CD14-positive monocyte (primary cell): ENCODE measurements at regions not wholly inside any gene's neighbourhood (a gene's known extent, or its start where the extent isn't known, plus 50 kb on each side); places are given as distances from the start of the nearest gene placed in this dataset.

Experiments
- DNase-seq, 3 donors: peaks; one replicate each; pipeline ENCODE4 v3.0.0-alpha.2; 2011 to 2022
- H2AFZ ChIP-seq: 2 replicates; pipeline ENCODE4 v1.6.0; 2012; ENCODE audit warnings: mild to moderate bottlenecking, low read depth, low read length, inconsistent platforms; ENCODE audit not compliant: insufficient read depth, poor library complexity, severe bottlenecking
- H3K27ac ChIP-seq, 2 donors: 1 replicate in 1 of 2; 2 replicates in 1 of 2; pipeline ENCODE4 v1.5.1; 2012 to 2013; ENCODE audit warnings: low read length in 2 of 2, control low read depth in 1 of 2, inconsistent platforms in 1 of 2, low read depth in 1 of 2, mild to moderate bottlenecking in 1 of 2
- H3K27me3 ChIP-seq, 2 donors: one replicate each; pipeline versions ENCODE4 v1.6.0 to v1.6.1; 2011 to 2013; ENCODE audit warnings: low read length in 2 of 2; ENCODE audit not compliant: control insufficient read depth in 2 of 2, insufficient read depth in 2 of 2
- H3K36me3 ChIP-seq, 2 donors: replicated peaks in 1 of 2; 1 replicate in 1 of 2; 2 replicates in 1 of 2; pipeline versions ENCODE4 v1.5.1 to v1.6.1; 2012 to 2013; ENCODE audit warnings: low read length in 2 of 2, control low read depth in 1 of 2, inconsistent platforms in 1 of 2, mild to moderate bottlenecking in 1 of 2; ENCODE audit not compliant: insufficient read depth in 2 of 2, control insufficient read depth in 1 of 2
- H3K4me1 ChIP-seq, 2 donors: 1 replicate in 1 of 2; 2 replicates in 1 of 2; pipeline versions ENCODE4 v1.5.1 to v1.6.1; 2012 to 2013; ENCODE audit warnings: low read length in 2 of 2, control low read depth in 1 of 2, inconsistent platforms in 1 of 2, mild to moderate bottlenecking in 1 of 2, moderate library complexity in 1 of 2; ENCODE audit not compliant: insufficient read depth in 2 of 2, control insufficient read depth in 1 of 2
- H3K4me2 ChIP-seq: replicated peaks from 2 replicates; pipeline ENCODE3; 2012; ENCODE audit warnings: low read length, moderate library complexity, mild to moderate bottlenecking; ENCODE audit not compliant: poor library complexity, severe bottlenecking; ENCODE audit errors: extremely low read depth
- H3K4me3 ChIP-seq, 3 experiments: fragments of 200-600 bp in 1 of 3; sonication (generic) in 1 of 3; replicated peaks in 1 of 3; 1 replicate in 2 of 3; 2 replicates in 1 of 3; pipeline ENCODE4 v1.5.1; 2011 to 2013; ENCODE audit warnings: low read length in 3 of 3, mild to moderate bottlenecking in 3 of 3, control low read depth in 2 of 3, low read depth in 2 of 3, inconsistent platforms in 1 of 3, moderate library complexity in 1 of 3
- H3K79me2 ChIP-seq: 2 replicates; pipeline ENCODE4 v1.6.0; 2012; ENCODE audit warnings: mild to moderate bottlenecking, control low read depth, inconsistent platforms, low read length, moderate library complexity; ENCODE audit not compliant: insufficient read depth
- H3K9ac ChIP-seq: 2 replicates; pipeline ENCODE4 v1.6.0; 2017; ENCODE audit warnings: low read length, mild to moderate bottlenecking; ENCODE audit not compliant: insufficient read depth, poor library complexity, severe bottlenecking
- H3K9me3 ChIP-seq, 2 donors: replicated peaks in 1 of 2; 1 replicate in 1 of 2; 2 replicates in 1 of 2; pipeline versions ENCODE4 v1.5.1 to v1.6.1; 2012 to 2013; ENCODE audit warnings: low read length in 2 of 2, control low read depth in 1 of 2; ENCODE audit not compliant: control insufficient read depth in 1 of 2, insufficient read depth in 1 of 2
- H4K20me1 ChIP-seq: 2 replicates; pipeline ENCODE4 v1.6.0; 2012; ENCODE audit warnings: mild to moderate bottlenecking, low read length, control low read depth, moderate library complexity; ENCODE audit not compliant: insufficient read depth
- H3K27ac Mint-ChIP-seq, 7 donors: one replicate each; pipeline ENCODE4 v1.8.0; 2020; ENCODE audit warnings: mild to moderate bottlenecking in 7 of 7, mixed read lengths in 7 of 7, moderate library complexity in 6 of 7, inconsistent platforms in 2 of 7
- H3K27me3 Mint-ChIP-seq, 3 donors: one replicate each; pipeline ENCODE4 v1.8.0; 2021 to 2022; ENCODE audit warnings: low read depth in 3 of 3, mild to moderate bottlenecking in 3 of 3, mixed read lengths in 3 of 3, moderate library complexity in 3 of 3, inconsistent platforms in 1 of 3
- H3K36me3 Mint-ChIP-seq, 2 donors: one replicate each; pipeline ENCODE4 v1.8.0; 2020; ENCODE audit warnings: mixed read lengths in 2 of 2, inconsistent platforms in 1 of 2, mild to moderate bottlenecking in 1 of 2
- H3K4me1 Mint-ChIP-seq: one replicate; pipeline ENCODE4 v1.8.0; 2020; ENCODE audit warnings: mild to moderate bottlenecking, mixed read lengths
- H3K4me3 Mint-ChIP-seq, 2 donors: one replicate each; pipeline ENCODE4 v1.8.0; 2020; ENCODE audit warnings: mild to moderate bottlenecking in 2 of 2, mixed read lengths in 2 of 2, moderate library complexity in 1 of 2
- H3K9me3 Mint-ChIP-seq, 7 donors: one replicate each; pipeline ENCODE4 v1.8.0; 2020 to 2022; ENCODE audit warnings: mixed read lengths in 7 of 7, mild to moderate bottlenecking in 6 of 7, moderate library complexity in 6 of 7, inconsistent platforms in 2 of 7
- WGBS: methylation state at CpG from one replicate; pipeline ENCODE4 v1.1.5; 2013; ENCODE audit warnings: missing lambda C conversion rate; ENCODE audit not compliant: insufficient coverage; 5-methylcytosine and 5-hydroxymethylcytosine counted together
- intact Hi-C, 2 donors: fragments of 100-400 bp; cut with micrococcal nuclease; formaldehyde crosslinking; loops; one replicate each; pipeline versions ENCODE4 v1.15.0 to v1.15.1; 2023
- TF ChIP-seq, protein P1 (sequence below): fragments of 200-600 bp; IDR thresholded peaks from one replicate; pipeline ENCODE4 v1.8.0; 2022; ENCODE audit warnings: antibody characterized with exemption, mild to moderate bottlenecking

- TF ChIP-seq, protein P1, sequence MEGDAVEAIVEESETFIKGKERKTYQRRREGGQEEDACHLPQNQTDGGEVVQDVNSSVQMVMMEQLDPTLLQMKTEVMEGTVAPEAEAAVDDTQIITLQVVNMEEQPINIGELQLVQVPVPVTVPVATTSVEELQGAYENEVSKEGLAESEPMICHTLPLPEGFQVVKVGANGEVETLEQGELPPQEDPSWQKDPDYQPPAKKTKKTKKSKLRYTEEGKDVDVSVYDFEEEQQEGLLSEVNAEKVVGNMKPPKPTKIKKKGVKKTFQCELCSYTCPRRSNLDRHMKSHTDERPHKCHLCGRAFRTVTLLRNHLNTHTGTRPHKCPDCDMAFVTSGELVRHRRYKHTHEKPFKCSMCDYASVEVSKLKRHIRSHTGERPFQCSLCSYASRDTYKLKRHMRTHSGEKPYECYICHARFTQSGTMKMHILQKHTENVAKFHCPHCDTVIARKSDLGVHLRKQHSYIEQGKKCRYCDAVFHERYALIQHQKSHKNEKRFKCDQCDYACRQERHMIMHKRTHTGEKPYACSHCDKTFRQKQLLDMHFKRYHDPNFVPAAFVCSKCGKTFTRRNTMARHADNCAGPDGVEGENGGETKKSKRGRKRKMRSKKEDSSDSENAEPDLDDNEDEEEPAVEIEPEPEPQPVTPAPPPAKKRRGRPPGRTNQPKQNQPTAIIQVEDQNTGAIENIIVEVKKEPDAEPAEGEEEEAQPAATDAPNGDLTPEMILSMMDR = no peak
- Mint-ChIP-seq H3K27ac (no peak overlapping the region), H3K36me3 (no peaks in the 10 kb centered on the region), H3K4me3 (no peak overlapping the region), H3K4me1 (no peaks in the 10 kb centered on the region), H3K9me3 (peaks cover 6 to 17% (median 11%) of the 10 kb centered on the region in 7 donors), H3K27me3 (peaks cover 0 to 2% (median 0%) of the 10 kb centered on the region in 3 donors)
- DNase-seq = no peak
- H3K4me1 ChIP-seq = no peaks in the 10 kb centered on the region
- H3K27ac ChIP-seq = no peak overlapping the region
- no peaks in the 10 kb centered on the region for H3K36me3 ChIP-seq
- H3K4me3 ChIP-seq = no peak overlapping the region
- H3K79me2 ChIP-seq = no peaks in the 10 kb centered on the region
- no peaks in the 10 kb centered on the region for H3K27me3 ChIP-seq
- intact Hi-C loops = no loop called here
- H3K4me2 ChIP-seq = no peak overlapping the region
- WGBS = 67% methylated on average over 1 of the region's 4 CpGs
- H4K20me1 ChIP-seq = no peaks in the 10 kb centered on the region
- H3K9me3 ChIP-seq = peaks cover 0 to 14% of the 10 kb centered on the region in 2 donors
- no peak overlapping the region for H2AFZ ChIP-seq
- no peak overlapping the region for H3K9ac ChIP-seq
Measured at GRCh38 chr1:70627910-70628309, 216.8 kb downstream of the CTH start.

- Histone ChIP-seq H3K4me3 (no peak overlapping the region), H3K36me3 (no peaks in the 10 kb centered on the region), H3K4me2 (no peak overlapping the region), H4K20me1 (no peaks in the 10 kb centered on the region), H3K27ac (no peak overlapping the region), H3K9ac (no peak overlapping the region), H3K9me3 (peaks cover 0 to 14% of the 10 kb centered on the region in 2 donors), H3K4me1 (no peaks in the 10 kb centered on the region), H3K27me3 (no peaks in the 10 kb centered on the region), H2AFZ (no peak overlapping the region), H3K79me2 (no peaks in the 10 kb centered on the region)
- TF ChIP-seq, protein P1 = no peak
- no peak for DNase-seq
- no peaks in the 10 kb centered on the region for H3K27me3 Mint-ChIP-seq
- H3K4me1 Mint-ChIP-seq = no peaks in the 10 kb centered on the region
- no peak overlapping the region for H3K27ac Mint-ChIP-seq
- no peaks in the 10 kb centered on the region for H3K36me3 Mint-ChIP-seq
- peaks cover 6 to 17% (median 11%) of the 10 kb centered on the region in 7 donors for H3K9me3 Mint-ChIP-seq
- intact Hi-C loops = no loop called here
- 80% methylated on average over 5 of the region's 5 CpGs for WGBS
- no peak overlapping the region for H3K4me3 Mint-ChIP-seq
Measured at GRCh38 chr1:70628973-70629372, 217.9 kb downstream of the CTH start.
